Fibroblast of skin of abdomen (primary cell): ENCODE measurements at regions not wholly inside any gene's neighbourhood (a gene's known extent, or its start where the extent isn't known, plus 50 kb on each side); places are given as distances from the start of the nearest gene placed in this dataset.
A peak's percentile ranks its signal among the peaks of the same experiment; 100 is the strongest.
"Not testable (repeated sequence)": the region's sequence is repeated elsewhere in the genome, so short reads cannot be mapped to it uniquely, and the experiment has no call there.

Experiments
- DNase-seq: peaks from one replicate; pipeline ENCODE4 v3.0.0-alpha.2; 2013

- no peak for DNase-seq
These were observed 828.9 kb downstream of the EPHA4 start for GRCh38 chr2:220743203-220743602.

DNA sequence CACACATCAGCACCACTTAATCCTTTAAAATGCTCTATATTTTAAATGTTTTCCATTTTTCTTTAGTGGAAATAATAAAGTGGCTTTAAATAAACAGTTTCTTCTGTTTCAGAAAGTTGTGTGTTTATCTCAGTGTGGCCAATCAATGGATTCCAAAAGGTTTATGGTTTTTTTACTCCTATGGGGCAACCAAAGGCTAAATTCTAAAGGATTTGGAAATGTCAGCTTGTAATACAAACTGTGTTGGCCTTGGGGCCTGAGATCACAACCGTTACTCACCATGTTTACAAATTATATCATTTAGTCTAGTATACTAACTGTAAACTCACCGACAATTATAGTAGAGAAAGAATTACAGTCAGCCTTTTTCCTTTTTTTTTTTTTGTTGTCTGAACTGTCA, 827.2 kb downstream of the EPHA4 start:
- DNase-seq, result no peak

- DNase-seq, result no peak
These were observed 826.4 kb downstream of the EPHA4 start for GRCh38 chr2:220745682-220746081.

GRCh38 chr2:220747736-220748135, 824.4 kb downstream of the EPHA4 start:
- no peak for DNase-seq

DNA sequence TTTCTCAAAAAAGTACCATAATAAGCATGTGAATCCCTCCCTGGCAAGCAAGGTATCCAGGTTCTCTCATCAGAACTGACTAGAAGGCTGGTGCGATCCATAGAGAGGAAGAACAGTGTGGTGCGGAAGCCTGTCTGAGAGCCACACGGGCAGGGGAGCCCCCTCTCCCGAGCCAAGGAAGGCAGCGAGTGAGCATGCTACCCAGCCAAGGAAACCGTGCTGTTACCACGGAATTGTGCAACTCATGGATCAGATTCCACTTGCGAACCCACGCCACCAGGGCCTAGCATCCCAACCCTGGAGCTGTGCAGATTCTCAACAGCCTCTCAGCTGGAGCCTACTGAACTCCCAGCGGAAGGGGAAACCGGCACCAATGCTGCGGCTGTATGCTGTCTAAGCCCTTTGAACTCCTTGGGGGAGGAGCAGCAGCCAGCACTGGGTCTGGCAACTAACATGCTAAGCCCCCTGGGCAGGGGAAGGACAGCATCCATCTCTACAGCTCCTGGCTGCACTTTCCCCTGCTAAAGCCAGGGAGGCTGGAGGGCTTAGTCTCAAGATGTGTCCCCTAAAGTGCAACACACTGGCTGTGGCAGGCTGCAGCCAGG, 823.1 kb downstream of the EPHA4 start:
- no peak for DNase-seq

DNA sequence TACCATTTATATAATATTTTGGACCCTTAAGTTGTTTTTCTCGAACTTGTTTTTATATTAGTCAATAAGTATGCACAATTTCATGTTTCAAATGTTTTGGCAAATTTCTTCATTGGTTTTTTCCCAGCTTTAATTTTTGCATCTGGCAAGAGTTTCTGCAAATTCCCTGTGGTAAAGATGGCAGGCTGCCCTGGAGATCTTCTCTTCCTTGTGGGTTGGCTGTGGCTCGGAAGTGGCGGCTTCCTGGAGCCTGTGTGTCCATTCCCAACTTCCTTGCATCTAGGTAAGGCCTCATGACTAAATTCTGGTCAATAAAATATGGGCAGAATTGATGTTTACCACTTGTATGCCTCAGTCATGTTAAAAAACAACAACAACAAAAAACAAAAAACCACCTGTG, 818.6 kb downstream of the EPHA4 start:
- DNase-seq, result no peak

DNA sequence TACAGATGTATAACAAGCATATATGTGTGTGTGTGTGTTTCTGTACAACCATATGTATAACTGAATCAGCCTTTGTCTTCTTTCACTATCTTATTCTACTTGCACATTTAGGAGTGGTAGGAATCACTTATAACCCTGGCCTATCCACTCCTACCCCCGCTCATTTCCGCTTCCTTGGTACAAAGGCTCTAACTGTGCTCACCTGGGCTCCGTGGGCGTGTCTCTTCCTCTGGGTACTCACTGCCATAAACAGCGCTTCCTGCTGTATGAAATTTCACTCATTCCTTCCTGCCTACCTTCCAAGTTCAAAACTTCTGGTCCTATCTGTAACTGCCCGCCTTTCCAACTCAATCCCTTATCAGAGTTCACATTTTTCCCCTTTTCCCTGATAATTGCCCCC, 815.5 kb downstream of the EPHA4 start:
- DNase-seq, result no peak

GRCh38 chr2:220758376-220758775, 813.7 kb downstream of the EPHA4 start:
- DNase-seq, result not testable (repeated sequence)

DNA sequence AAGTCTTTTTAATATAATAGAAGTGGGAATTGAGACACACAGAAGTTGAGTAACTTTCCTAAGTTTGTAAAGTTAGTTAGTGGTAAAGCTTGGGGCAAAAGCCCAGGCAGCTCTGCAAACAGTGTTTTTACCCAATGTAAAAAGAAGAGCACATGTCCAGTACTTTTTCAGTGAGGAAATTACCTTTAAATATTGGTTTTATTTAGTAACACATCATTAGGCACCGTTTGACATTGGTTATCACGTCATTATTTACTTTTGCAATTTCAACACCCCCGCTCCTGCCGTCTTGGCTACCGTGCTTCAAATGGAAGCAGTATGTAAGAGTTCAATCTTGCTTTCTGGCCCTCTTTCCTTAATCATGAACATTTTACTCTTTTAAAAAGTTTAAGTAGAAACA, 807.9 kb downstream of the EPHA4 start:
- DNase-seq, result no peak

GRCh38 chr2:220767591-220768255, 804.4 kb downstream of the EPHA4 start:
- no peak for DNase-seq

- peak; percentile 11 for DNase-seq
These were observed 796.1 kb downstream of the EPHA4 start for GRCh38 chr2:220775856-220776488.

- DNase-seq, result not testable (repeated sequence)
These were observed 793.0 kb downstream of the EPHA4 start for GRCh38 chr2:220779076-220779475.

DNA sequence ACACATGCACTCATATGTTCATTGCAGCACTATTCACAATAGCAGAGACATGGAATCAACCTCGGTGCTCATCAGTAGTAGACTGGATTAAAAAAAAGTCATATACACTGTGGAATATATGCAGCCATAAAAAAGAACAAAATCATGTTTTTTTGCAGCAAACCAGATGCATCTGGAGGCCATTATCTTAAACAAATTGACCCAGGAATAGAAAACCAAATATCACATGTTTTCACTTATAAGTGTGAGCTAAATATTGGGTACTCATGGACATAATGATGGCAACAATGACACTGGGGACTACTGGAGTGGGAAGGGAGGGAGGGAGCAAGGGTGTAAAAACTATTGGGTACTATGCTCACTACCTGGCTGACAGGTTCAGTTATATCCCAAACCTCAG, 792.6 kb downstream of the EPHA4 start:
- no peak for DNase-seq

- DNase-seq, result peak; percentile 79
These were observed 792.2 kb downstream of the EPHA4 start for GRCh38 chr2:220779931-220780330.

GRCh38 chr2:220781622-220782241, 790.4 kb downstream of the EPHA4 start:
- no peak for DNase-seq

DNA sequence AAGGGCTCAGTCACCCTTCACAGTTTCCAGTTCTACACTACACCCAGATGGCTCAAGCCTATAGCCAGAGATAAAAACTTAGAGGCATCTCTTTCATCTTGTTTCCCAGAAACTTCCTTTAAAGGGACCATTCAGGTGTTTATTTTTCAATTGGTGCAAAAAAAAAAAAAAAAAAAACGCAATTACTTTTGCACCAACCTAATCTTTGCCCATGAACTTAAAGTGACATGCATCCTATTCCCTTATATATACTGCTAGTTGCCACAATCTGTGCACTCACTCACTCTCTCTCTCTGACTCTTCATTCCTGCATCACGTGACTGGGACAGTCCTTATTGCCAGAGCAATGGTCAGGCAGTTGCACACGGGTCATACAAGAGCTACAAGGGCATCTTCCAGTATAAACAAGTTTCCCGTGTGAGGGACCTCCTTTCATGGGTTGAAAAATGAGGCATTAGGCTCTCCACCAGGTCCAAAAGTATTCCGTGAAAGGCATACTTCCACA, 789.4 kb downstream of the EPHA4 start:
- no peak for DNase-seq

- DNase-seq, result no peak
These were observed 788.4 kb downstream of the EPHA4 start for GRCh38 chr2:220783671-220784070.

DNA sequence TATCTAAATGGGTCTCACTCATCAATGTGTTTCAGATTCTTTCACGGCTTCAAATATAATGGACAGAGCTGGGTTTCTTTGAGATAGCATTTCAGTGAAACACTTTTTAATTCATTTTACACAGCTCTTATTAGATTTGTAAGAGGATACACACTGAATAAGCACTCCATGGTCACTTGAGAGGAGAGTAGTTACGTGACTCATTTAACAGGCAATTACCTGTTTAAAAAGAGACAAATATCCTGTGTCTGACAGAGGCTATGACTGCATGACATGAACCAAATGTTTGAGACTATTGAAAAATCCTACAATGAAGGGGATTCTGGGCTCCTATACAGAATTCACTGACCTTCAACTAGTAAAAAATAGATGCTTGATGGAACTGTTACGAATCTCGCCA, 786.9 kb downstream of the EPHA4 start:
- no peak for DNase-seq

- DNase-seq, result no peak
These were observed 785.9 kb downstream of the EPHA4 start for GRCh38 chr2:220786216-220786615.

GRCh38 chr2:220787251-220787650, 784.9 kb downstream of the EPHA4 start:
- peak; percentile 7 for DNase-seq

DNA sequence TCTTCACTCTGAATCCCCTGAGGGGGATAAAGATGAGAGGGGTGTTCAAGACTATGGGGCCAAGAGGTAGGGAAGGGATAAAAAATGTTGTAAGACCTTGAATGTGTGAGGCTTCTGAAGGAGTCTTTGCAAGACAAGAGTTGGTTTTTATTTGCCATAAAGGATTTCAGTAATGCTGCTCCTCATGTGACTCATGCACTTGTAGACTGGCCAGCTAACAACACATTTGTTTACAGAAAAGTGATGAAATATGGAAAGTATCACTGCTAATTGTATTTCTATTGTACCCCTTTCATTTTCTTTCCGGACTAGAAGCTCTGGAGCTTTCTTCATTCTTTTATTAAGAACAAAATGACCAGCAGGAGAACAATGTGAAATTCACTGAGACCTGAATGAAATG, 782.1 kb downstream of the EPHA4 start:
- DNase-seq, result peak; percentile 33

DNA sequence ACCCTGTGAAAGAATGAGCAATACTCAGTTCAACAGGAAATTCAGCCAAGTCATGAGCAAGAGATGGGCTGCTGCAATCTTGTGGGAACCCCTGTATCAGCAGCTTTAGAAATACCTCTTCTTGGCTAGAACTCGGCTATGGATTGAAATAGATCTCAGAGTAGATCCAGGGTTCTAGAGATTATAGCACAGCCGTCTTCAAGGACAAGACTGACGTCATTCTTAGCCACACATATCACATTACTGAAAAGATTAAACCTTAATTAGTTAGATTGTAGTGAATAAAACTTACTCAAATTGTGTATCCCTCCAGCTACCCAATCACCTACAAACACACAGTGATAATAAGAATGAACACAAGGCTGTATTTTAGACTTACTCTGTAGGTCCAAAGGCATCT, 776.4 kb downstream of the EPHA4 start:
- no peak for DNase-seq

GRCh38 chr2:220811115-220811514, 761.0 kb downstream of the EPHA4 start:
- DNase-seq, result peak; percentile 7
